ENCODE measurements at regions not wholly inside any gene's neighbourhood (a gene's known extent, or its start where the extent isn't known, plus 50 kb on each side); places are given as distances from the start of the nearest gene placed in this dataset.

- no peaks in the 10 kb centered on the region for H3F3A ChIP-seq (ENCODE audit: low read depth)
- H3K27me3 ChIP-seq (ENCODE audit: insufficient read depth, low read length, poor library complexity, severe bottlenecking), result no peaks in the 10 kb centered on the region
- no peaks in the 10 kb centered on the region for H3K36me3 ChIP-seq (ENCODE audit: insufficient read depth, low read length)
- no peak overlapping the region for H3K4me2 ChIP-seq (ENCODE audit: low read depth, low read length, poor library complexity, severe bottlenecking)
- H3K79me2 ChIP-seq (ENCODE audit: insufficient read depth, low read length), result no peaks in the 10 kb centered on the region
- no peak overlapping the region for H2AFZ ChIP-seq (ENCODE audit: low read length)
- H3K4me1 ChIP-seq (ENCODE audit: insufficient read depth, low read length, poor library complexity, severe bottlenecking), result no peaks in the 10 kb centered on the region
- no peak overlapping the region for H3K9ac ChIP-seq (ENCODE audit: low read depth, low read length, poor library complexity, severe bottlenecking)
- H3K4me3 ChIP-seq (ENCODE audit: low read length, poor library complexity, severe bottlenecking), result no peak overlapping the region
- H3K9me2 ChIP-seq (replicated peaks; ENCODE audit: low read depth, low read length), result no peaks in the 10 kb centered on the region
- no peaks in the 10 kb centered on the region for H3K9me3 ChIP-seq (ENCODE audit: insufficient read depth, low read depth, low read length)
- TF ChIP-seq EZH2phosphoT487 (IDR thresholded peaks at IDR 0.05; ENCODE audit: borderline replicate concordance) (no peak), CTCF (conservative IDR thresholded peaks at IDR 0.05; ENCODE audit: low read length) (no peak)
- no peaks in the 10 kb centered on the region for H4K20me1 ChIP-seq (ENCODE audit: insufficient read depth, low read length, poor library complexity, severe bottlenecking)
Observed at GRCh38 chr9:31606678-31607077, 777.8 kb upstream of the ACO1 start.

- Histone ChIP-seq H3K4me2 (ENCODE audit: low read depth, low read length, poor library complexity, severe bottlenecking) (no peak overlapping the region), H3K4me1 (ENCODE audit: insufficient read depth, low read length, poor library complexity, severe bottlenecking) (no peaks in the 10 kb centered on the region), H3F3A (ENCODE audit: low read depth) (no peaks in the 10 kb centered on the region), H4K20me1 (ENCODE audit: insufficient read depth, low read length, poor library complexity, severe bottlenecking) (no peaks in the 10 kb centered on the region), H3K79me2 (ENCODE audit: insufficient read depth, low read length) (no peaks in the 10 kb centered on the region), H3K36me3 (ENCODE audit: insufficient read depth, low read length) (no peaks in the 10 kb centered on the region), H3K9me2 (replicated peaks; ENCODE audit: low read depth, low read length) (no peaks in the 10 kb centered on the region), H3K27me3 (ENCODE audit: insufficient read depth, low read length, poor library complexity, severe bottlenecking) (no peaks in the 10 kb centered on the region), H3K9me3 (ENCODE audit: insufficient read depth, low read depth, low read length) (no peaks in the 10 kb centered on the region), H3K9ac (ENCODE audit: low read depth, low read length, poor library complexity, severe bottlenecking) (no peak overlapping the region), H3K4me3 (ENCODE audit: low read length, poor library complexity, severe bottlenecking) (no peak overlapping the region), H2AFZ (ENCODE audit: low read length) (no peak overlapping the region)
- TF ChIP-seq EZH2phosphoT487 (IDR thresholded peaks at IDR 0.05; ENCODE audit: borderline replicate concordance) (no peak), CTCF (conservative IDR thresholded peaks at IDR 0.05; ENCODE audit: low read length) (no peak)
Observed at GRCh38 chr9:31608416-31608815, 776.0 kb upstream of the ACO1 start.

GRCh38 chr9:31608881-31609280 lies 775.6 kb upstream of the ACO1 start:
- H3K27me3 ChIP-seq (ENCODE audit: insufficient read depth, low read length, poor library complexity, severe bottlenecking), result no peaks in the 10 kb centered on the region
- no peaks in the 10 kb centered on the region for H3K4me1 ChIP-seq (ENCODE audit: insufficient read depth, low read length, poor library complexity, severe bottlenecking)
- no peak overlapping the region for H3K9ac ChIP-seq (ENCODE audit: low read depth, low read length, poor library complexity, severe bottlenecking)
- H3K4me3 ChIP-seq (ENCODE audit: low read length, poor library complexity, severe bottlenecking), result no peak overlapping the region
- H3K4me2 ChIP-seq (ENCODE audit: low read depth, low read length, poor library complexity, severe bottlenecking), result no peak overlapping the region
- no peaks in the 10 kb centered on the region for H3K9me3 ChIP-seq (ENCODE audit: insufficient read depth, low read depth, low read length)
- H3K79me2 ChIP-seq (ENCODE audit: insufficient read depth, low read length), result no peaks in the 10 kb centered on the region
- H4K20me1 ChIP-seq (ENCODE audit: insufficient read depth, low read length, poor library complexity, severe bottlenecking), result no peaks in the 10 kb centered on the region
- no peaks in the 10 kb centered on the region for H3K9me2 ChIP-seq (replicated peaks; ENCODE audit: low read depth, low read length)
- no peak for TF ChIP-seq CTCF (conservative IDR thresholded peaks at IDR 0.05; ENCODE audit: low read length)
- no peak for TF ChIP-seq EZH2phosphoT487 (IDR thresholded peaks at IDR 0.05; ENCODE audit: borderline replicate concordance)
- H3F3A ChIP-seq (ENCODE audit: low read depth), result no peaks in the 10 kb centered on the region
- no peaks in the 10 kb centered on the region for H3K36me3 ChIP-seq (ENCODE audit: insufficient read depth, low read length)
- H2AFZ ChIP-seq (ENCODE audit: low read length), result no peak overlapping the region

Measured in Loucy (cell line).